Small intestine (tissue), 7 donors: ENCODE measurements at regions not wholly inside any gene's neighbourhood (a gene's known extent, or its start where the extent isn't known, plus 50 kb on each side); places are given as distances from the start of the nearest gene placed in this dataset.

Experiments
- DNase-seq, 2 donors: peaks; one replicate each; pipeline versions ENCODE4 v3.0.0 to v3.0.0-alpha.2; 2013
- FAIRE-seq: peaks from 2 replicates; lab custom pipeline; 2012; peaks lifted over from hg19 to GRCh38; lab: Jason Lieb, UNC
- H3K27ac ChIP-seq, 3 donors: one replicate each; pipeline ENCODE4 v1.5.1; 2013; ENCODE audit warnings: low read length in 2 of 3, mild to moderate bottlenecking in 2 of 3, control low read depth in 1 of 3, inconsistent platforms in 1 of 3, low read depth in 1 of 3, moderate library complexity in 1 of 3
- H3K27me3 ChIP-seq, 3 donors: one replicate each; pipeline ENCODE4 v1.6.1; 2013; ENCODE audit warnings: low read length in 3 of 3, inconsistent platforms in 1 of 3; ENCODE audit not compliant: control insufficient read depth in 3 of 3, insufficient read depth in 3 of 3
- H3K36me3 ChIP-seq, 3 donors: one replicate each; pipeline ENCODE4 v1.6.1; 2013; ENCODE audit warnings: low read length in 3 of 3, inconsistent platforms in 1 of 3, low read depth in 1 of 3, mild to moderate bottlenecking in 1 of 3, moderate library complexity in 1 of 3; ENCODE audit not compliant: control insufficient read depth in 3 of 3, insufficient read depth in 2 of 3
- H3K4me1 ChIP-seq, 3 donors: one replicate each; pipeline ENCODE4 v1.6.1; 2013; ENCODE audit warnings: low read length in 2 of 3, inconsistent platforms in 1 of 3, low read depth in 1 of 3, mild to moderate bottlenecking in 1 of 3, moderate library complexity in 1 of 3; ENCODE audit not compliant: control insufficient read depth in 3 of 3, insufficient read depth in 2 of 3
- H3K4me3 ChIP-seq, 3 donors: one replicate each; pipeline ENCODE4 v1.5.1; 2013; ENCODE audit warnings: low read length in 3 of 3, control low read depth in 1 of 3, inconsistent platforms in 1 of 3, low read depth in 1 of 3, mild to moderate bottlenecking in 1 of 3, moderate library complexity in 1 of 3
- H3K9me3 ChIP-seq, 2 donors: one replicate each; pipeline ENCODE4 v1.6.1; 2013; ENCODE audit warnings: low read depth in 1 of 2, low read length in 1 of 2; ENCODE audit not compliant: control insufficient read depth in 2 of 2, insufficient read depth in 1 of 2
- WGBS, 3 donors: extraction: QIAGEN DNeasy Blood & Tissue Kit; methylation state at CpG; one replicate each; pipeline ENCODE4 v1.1.7; 2013; 5-methylcytosine and 5-hydroxymethylcytosine counted together
- donor health status: healthy with polysubstance abuse.
- donor health status: control.
- donor health status: control.
- donor health status: Bipolar disorder and iron deficiency.
- donor health status: healthy.

- no peak for FAIRE-seq
- H3K36me3 ChIP-seq: no peaks in the 10 kb centered on the region
- no peak overlapping the region for H3K4me3 ChIP-seq
- 0 to 42% (median 18%) methylated on average over 1 of the region's 1 CpG for WGBS, 3 donors
- no peak overlapping the region for H3K27ac ChIP-seq
- no peaks in the 10 kb centered on the region for H3K4me1 ChIP-seq
- H3K27me3 ChIP-seq: no peaks in the 10 kb centered on the region
- H3K9me3 ChIP-seq: no peaks in the 10 kb centered on the region
- DNase-seq: no peak
Measured at GRCh38 chr2:83579507-83579906, 879.6 kb downstream of the SUCLG1 start.

DNA sequence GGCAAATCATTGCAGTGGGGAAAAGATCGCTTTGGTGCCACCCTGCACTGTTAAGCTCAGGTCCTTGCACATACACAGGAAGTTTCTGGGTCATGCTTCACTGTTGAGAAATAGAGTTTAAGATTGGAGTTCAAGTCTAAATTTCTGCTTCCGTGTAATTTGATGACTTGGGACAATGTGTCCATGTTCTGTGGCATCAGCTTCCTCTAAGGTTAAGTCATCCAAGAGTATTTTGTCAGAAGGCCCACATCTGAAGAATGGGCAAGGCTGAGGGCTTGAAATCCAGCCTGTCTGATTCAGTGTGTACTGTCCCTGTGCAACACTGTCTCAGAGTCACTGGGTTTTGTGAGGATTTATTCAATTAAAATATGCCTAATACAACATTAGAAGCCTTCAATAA is 880.7 kb downstream of the SUCLG1 start:
- H3K36me3 ChIP-seq: no peaks in the 10 kb centered on the region
- no peak for FAIRE-seq
- H3K4me1 ChIP-seq: no peaks in the 10 kb centered on the region
- DNase-seq: no peak
- 73 to 77% (median 76%) methylated on average over 2 of the region's 2 CpGs for WGBS, 3 donors
- no peaks in the 10 kb centered on the region for H3K27me3 ChIP-seq
- no peak overlapping the region for H3K4me3 ChIP-seq
- H3K9me3 ChIP-seq: no peaks in the 10 kb centered on the region
- H3K27ac ChIP-seq: no peak overlapping the region

GRCh38 chr2:83574614-83575013 is 884.5 kb downstream of the SUCLG1 start:
- Histone ChIP-seq H3K27me3 (no peaks in the 10 kb centered on the region), H3K36me3 (no peaks in the 10 kb centered on the region), H3K27ac (no peak overlapping the region), H3K4me1 (no peaks in the 10 kb centered on the region), H3K4me3 (no peak overlapping the region), H3K9me3 (no peaks in the 10 kb centered on the region)
- 96 to 100% (median 98%) methylated on average over 1 of the region's 1 CpG for WGBS, 3 donors
- DNase-seq (no peak), FAIRE-seq (no peak)

GRCh38 chr2:83573060-83573459 is 886.0 kb downstream of the SUCLG1 start:
- no peak overlapping the region for H3K4me3 ChIP-seq
- H3K9me3 ChIP-seq: no peaks in the 10 kb centered on the region
- no peak overlapping the region for H3K27ac ChIP-seq
- 88 to 92% (median 89%) methylated on average over 5 of the region's 5 CpGs for WGBS, 3 donors
- no peaks in the 10 kb centered on the region for H3K4me1 ChIP-seq
- no peak for FAIRE-seq
- no peaks in the 10 kb centered on the region for H3K36me3 ChIP-seq
- H3K27me3 ChIP-seq: no peaks in the 10 kb centered on the region
- DNase-seq: no peak

GRCh38 chr2:83572400-83572799 is 886.7 kb downstream of the SUCLG1 start:
- Histone ChIP-seq H3K27me3 (no peaks in the 10 kb centered on the region), H3K9me3 (no peaks in the 10 kb centered on the region), H3K4me3 (no peak overlapping the region), H3K27ac (no peak overlapping the region), H3K36me3 (no peaks in the 10 kb centered on the region), H3K4me1 (no peaks in the 10 kb centered on the region)
- 68 to 85% (median 71%) methylated on average over 3 of the region's 3 CpGs for WGBS, 3 donors
- no peak for FAIRE-seq
- no peak for DNase-seq

- Histone ChIP-seq H3K27me3 (no peaks in the 10 kb centered on the region), H3K36me3 (no peaks in the 10 kb centered on the region), H3K9me3 (no peaks in the 10 kb centered on the region), H3K4me1 (no peaks in the 10 kb centered on the region), H3K4me3 (no peak overlapping the region), H3K27ac (no peak overlapping the region)
- 17 to 73% (median 18%) methylated on average over 3 of the region's 3 CpGs for WGBS, 3 donors
- DNase-seq: no peak
- no peak for FAIRE-seq
Measured at GRCh38 chr2:83567551-83567950, 891.5 kb downstream of the SUCLG1 start.

DNA sequence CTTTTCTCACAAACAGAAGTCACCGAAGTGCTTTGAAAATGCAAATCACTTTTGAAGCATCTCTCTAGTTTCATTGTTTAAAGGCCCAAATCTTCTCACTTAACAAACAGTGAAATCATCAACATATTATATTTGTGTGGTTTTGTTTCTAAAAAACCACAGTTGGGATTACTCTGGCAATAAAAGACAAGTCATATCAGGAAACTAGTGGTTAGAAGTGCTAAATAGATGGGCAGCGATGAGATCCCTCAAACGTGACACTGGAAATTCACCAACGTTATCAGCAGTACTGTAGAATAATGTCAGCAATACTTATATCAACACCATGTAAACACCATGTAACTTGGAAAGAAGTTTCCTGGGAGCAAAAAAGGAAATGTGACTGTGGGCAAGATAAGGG is 893.5 kb downstream of the SUCLG1 start:
- Histone ChIP-seq H3K4me1 (no peaks in the 10 kb centered on the region), H3K4me3 (no peak overlapping the region), H3K27me3 (peaks cover 0 to 2% (median 0%) of the 10 kb centered on the region in 3 donors), H3K27ac (no peak overlapping the region), H3K9me3 (no peaks in the 10 kb centered on the region), H3K36me3 (no peaks in the 10 kb centered on the region)
- FAIRE-seq (no peak), DNase-seq (no peak)
- 65 to 84% (median 80%) methylated on average over 4 of the region's 4 CpGs for WGBS, 3 donors

DNA sequence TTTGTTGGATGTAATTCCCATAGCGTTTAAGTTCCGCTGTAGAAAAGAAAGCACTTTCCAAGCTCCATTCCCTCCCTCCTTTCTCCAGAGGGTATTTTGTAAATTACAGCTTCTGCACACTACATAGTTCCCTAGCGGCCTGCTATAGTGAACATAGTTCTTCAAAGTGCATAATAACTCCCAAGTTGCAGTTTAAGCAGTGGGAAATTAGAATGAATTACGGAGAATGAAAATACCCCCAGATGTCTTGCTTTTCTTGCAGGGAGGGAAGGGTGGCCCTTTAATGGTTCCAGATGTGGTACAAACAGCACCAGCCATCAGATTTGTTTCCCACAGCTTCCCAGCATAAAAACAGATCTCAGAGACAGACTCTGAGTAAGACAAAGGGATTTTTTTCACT is 893.9 kb downstream of the SUCLG1 start:
- FAIRE-seq (no peak), DNase-seq (no peak)
- no peaks in the 10 kb centered on the region for H3K4me1 ChIP-seq
- H3K27me3 ChIP-seq: peaks cover 0 to 2% (median 0%) of the 10 kb centered on the region in 3 donors
- WGBS, 3 donors: 64 to 68% (median 65%) methylated on average over 4 of the region's 4 CpGs
- H3K27ac ChIP-seq: no peak overlapping the region
- H3K9me3 ChIP-seq: no peaks in the 10 kb centered on the region
- H3K4me3 ChIP-seq: no peak overlapping the region
- H3K36me3 ChIP-seq: no peaks in the 10 kb centered on the region

DNA sequence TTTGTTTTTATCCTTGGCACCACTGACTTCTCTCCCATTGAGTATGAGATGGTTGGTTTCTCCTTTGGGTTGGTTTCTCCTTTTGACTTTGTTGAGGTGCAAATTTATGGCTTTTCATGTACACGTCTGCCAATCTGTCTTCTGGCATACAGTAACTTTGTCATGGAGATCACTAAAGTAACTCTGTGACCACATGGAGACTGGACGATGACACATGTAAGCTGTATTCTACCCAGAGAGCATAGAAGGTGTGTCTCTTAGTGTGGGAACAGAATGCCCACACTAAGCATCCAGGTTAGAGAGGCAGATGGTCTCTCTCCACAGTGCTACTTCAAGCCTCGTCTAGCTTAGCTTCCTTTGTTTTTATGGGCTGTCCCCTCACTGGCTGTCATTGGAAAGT is 897.5 kb downstream of the SUCLG1 start:
- Histone ChIP-seq H3K4me3 (no peak overlapping the region), H3K27ac (no peak overlapping the region), H3K36me3 (no peaks in the 10 kb centered on the region), H3K4me1 (no peaks in the 10 kb centered on the region), H3K27me3 (peaks cover 0 to 2% (median 0%) of the 10 kb centered on the region in 3 donors), H3K9me3 (peaks cover 0 to 11% of the 10 kb centered on the region in 2 donors)
- no peak for DNase-seq
- 60 to 66% (median 64%) methylated on average over 3 of the region's 3 CpGs for WGBS, 3 donors
- no peak for FAIRE-seq
